PFSK-1 (cell line): ENCODE measurements at regions not wholly inside any gene's neighbourhood (a gene's known extent, or its start where the extent isn't known, plus 50 kb on each side); places are given as distances from the start of the nearest gene placed in this dataset.

Experiments
- FOXP2 ChIP-seq: optimal IDR thresholded peaks from 2 replicates; pipeline ENCODE3; 2011; ENCODE audit warnings: borderline replicate concordance, control low read depth, inconsistent platforms; ENCODE audit not compliant: insufficient read depth; ENCODE audit errors: extremely low read length, extremely low read depth
- POLR2AphosphoS5 ChIP-seq: IDR thresholded peaks from 2 replicates; pipeline ENCODE4 v1.6.1; 2012; ENCODE audit warnings: low read depth, mild to moderate bottlenecking, control low read depth, low read length, moderate library complexity
- SIN3A ChIP-seq: IDR thresholded peaks from 2 replicates; pipeline ENCODE4 v1.6.1; 2012; ENCODE audit warnings: mild to moderate bottlenecking, low read length, moderate library complexity, borderline replicate concordance; ENCODE audit not compliant: insufficient read depth
- TAF1 ChIP-seq: IDR thresholded peaks from 2 replicates; pipeline ENCODE4 v1.6.1; 2012; ENCODE audit warnings: low read length, control low read depth, borderline replicate concordance; ENCODE audit not compliant: insufficient read depth
- TF ChIP-seq, protein P1 (sequence below), 2 experiments: IDR thresholded peaks; 2 replicates each; pipeline versions ENCODE4 v1.6.1 to v1.8.0; 2011 to 2012; ENCODE audit warnings: low read depth in 2 of 2, low read length in 2 of 2, control low read depth in 1 of 2, inconsistent platforms in 1 of 2, mild to moderate bottlenecking in 1 of 2, moderate library complexity in 1 of 2; ENCODE audit not compliant: insufficient read depth in 1 of 2

DNA sequence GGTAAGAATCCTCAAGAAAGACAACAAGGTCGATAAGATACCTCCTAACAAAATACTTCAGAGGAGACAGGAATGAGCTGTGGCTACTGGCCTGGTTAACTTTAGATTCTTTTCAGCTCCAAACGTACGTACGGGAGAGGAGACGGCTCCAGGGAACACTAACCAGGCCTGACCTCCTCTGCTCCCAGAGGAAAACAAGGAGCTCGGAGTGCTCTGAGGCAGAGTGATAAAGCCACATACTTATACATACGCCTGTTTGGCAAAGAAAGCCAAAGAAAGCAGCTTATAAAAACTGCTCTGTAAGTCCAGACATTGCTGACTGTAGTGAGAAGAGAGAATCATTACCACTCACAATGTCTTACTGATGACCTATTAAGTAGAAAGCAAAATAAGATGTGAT is 263.9 kb downstream of the MZT1 start:
- TF ChIP-seq POLR2AphosphoS5: no peak
- TF ChIP-seq SIN3A: no peak
- no peak for TF ChIP-seq FOXP2
- TF ChIP-seq, protein P1, sequence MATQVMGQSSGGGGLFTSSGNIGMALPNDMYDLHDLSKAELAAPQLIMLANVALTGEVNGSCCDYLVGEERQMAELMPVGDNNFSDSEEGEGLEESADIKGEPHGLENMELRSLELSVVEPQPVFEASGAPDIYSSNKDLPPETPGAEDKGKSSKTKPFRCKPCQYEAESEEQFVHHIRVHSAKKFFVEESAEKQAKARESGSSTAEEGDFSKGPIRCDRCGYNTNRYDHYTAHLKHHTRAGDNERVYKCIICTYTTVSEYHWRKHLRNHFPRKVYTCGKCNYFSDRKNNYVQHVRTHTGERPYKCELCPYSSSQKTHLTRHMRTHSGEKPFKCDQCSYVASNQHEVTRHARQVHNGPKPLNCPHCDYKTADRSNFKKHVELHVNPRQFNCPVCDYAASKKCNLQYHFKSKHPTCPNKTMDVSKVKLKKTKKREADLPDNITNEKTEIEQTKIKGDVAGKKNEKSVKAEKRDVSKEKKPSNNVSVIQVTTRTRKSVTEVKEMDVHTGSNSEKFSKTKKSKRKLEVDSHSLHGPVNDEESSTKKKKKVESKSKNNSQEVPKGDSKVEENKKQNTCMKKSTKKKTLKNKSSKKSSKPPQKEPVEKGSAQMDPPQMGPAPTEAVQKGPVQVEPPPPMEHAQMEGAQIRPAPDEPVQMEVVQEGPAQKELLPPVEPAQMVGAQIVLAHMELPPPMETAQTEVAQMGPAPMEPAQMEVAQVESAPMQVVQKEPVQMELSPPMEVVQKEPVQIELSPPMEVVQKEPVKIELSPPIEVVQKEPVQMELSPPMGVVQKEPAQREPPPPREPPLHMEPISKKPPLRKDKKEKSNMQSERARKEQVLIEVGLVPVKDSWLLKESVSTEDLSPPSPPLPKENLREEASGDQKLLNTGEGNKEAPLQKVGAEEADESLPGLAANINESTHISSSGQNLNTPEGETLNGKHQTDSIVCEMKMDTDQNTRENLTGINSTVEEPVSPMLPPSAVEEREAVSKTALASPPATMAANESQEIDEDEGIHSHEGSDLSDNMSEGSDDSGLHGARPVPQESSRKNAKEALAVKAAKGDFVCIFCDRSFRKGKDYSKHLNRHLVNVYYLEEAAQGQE (IDR thresholded peaks at IDR 0.05; ENCODE audit: insufficient read depth in 1 of 2, low read depth in 2 of 2, low read length in 2 of 2): no peak
- no peak for TF ChIP-seq TAF1
